GM18517 (cell line): ENCODE measurements at regions not wholly inside any gene's neighbourhood (a gene's known extent, or its start where the extent isn't known, plus 50 kb on each side); places are given as distances from the start of the nearest gene placed in this dataset.

Experiments
- ATAC-seq: cut with Tn5 transposase; IDR thresholded peaks from one replicate; pipeline ENCODE4 v1.9.1; 2021; ENCODE audit warnings: mild to moderate bottlenecking, moderate library complexity; ENCODE audit not compliant: unreplicated experiment

DNA sequence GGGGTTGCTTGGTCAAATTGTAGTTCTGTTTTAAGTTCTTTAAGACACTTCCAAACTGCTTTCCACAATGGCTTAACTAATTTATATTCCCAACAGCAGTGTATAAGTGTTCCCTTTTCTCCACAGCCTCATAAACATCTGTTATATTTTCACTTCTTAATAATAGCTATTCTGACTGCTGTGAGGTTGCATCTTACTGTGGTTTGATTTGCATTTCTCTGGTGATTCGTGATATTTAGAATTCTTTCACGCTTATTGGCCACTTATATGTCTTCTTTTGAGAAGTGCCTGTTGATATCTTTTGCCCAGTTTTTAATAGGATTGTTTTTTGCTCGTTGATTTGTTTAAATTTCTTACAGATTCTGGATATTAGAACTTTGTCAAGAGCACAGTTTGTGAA, 278.6 kb upstream of the ITM2A start:
- peak; percentile 80 for ATAC-seq

DNA sequence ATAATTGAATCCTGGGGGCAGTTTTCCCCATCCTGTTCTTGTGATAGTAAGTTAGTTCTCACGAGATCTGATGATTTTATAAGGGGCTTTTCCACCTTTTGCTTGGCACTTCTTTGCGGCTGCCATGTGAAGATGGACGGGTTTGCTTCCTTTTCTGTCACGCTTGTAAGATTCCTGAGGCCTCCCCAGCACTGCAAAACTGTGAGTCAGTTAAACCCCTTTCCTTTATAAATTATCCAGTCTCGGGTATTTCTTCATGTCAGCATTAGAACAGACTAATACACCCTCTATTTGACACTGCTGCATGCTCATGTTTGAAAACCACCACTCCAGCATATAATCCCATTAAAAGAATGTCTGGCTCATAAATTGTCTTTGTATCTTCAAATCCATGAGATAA, 264.4 kb upstream of the ITM2A start:
- no peak for ATAC-seq

DNA sequence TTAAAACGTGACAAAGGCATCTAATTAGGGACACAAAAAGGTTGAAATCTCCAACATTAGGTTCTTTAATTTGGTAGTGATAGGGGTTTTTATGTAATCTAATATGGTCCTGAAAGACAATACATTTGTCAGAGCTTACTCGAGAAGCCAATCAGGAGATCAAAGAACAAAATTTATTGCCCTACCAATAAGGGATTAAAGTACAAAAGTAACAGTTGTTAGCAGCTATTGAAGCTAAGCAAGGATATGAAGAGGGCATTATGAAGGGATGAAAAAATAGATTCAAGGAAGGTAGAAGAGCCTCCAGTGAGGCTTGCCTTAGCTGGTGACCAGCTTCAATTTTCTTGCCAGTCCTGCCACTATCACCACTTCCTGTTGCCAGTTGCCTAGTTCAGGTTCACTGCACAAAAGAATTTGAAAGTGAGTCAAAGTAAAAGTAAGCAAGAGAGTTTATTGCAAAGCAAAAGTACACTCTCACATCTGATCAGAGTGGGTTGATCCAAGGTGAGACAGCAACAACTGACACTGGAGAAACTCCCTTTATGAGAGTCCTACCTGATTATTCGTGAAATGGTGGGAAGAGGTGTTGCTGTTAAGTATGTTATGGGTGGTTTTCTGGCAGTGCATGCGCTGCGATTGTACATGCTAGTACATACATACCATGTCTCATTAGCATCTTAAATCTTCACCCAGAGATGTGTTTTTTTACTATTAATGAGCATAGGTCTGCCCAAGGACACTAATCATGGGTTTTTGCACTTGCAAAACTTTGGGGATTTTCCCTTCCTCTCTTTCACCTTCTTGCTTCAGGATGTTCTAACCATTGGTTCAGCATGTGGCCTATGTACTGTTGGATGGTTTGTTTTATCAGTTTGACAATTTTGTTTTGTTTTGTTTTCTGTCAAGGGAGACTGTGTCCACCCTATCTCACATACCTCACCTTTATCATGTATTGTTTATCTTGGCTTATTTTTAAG, 263.2 kb upstream of the ITM2A start:
- ATAC-seq: peak; percentile 96

DNA sequence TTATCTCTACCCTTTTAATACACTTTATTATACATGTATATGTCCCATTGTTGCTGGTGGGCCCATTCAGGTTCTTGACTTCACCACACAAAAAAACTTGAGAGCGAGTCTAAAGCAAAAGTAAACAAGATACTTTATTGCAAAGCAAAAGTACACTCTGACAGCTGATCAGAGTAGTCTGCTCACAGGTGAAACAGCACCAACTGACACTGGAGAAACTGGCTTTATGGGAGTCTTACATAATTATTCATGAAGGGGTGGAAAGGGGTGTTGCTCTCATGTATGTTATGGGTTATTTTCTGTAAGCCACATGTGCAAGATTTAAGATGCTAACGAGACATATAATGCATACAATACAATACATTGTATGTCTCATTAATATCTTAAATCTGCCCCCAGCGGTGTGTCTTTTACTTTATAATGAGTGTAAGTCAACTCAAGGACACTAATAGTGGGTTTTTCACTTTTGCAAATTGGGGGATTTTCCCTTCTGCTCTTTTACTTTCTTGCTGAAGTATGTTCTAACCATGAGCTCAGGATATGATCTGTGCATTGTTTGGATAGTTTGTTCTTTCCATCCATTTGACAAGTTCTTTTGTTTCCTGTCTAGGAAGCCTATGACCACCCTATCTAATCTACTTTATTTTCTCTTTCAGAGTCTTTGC, 256.1 kb upstream of the ITM2A start:
- ATAC-seq: no peak

DNA sequence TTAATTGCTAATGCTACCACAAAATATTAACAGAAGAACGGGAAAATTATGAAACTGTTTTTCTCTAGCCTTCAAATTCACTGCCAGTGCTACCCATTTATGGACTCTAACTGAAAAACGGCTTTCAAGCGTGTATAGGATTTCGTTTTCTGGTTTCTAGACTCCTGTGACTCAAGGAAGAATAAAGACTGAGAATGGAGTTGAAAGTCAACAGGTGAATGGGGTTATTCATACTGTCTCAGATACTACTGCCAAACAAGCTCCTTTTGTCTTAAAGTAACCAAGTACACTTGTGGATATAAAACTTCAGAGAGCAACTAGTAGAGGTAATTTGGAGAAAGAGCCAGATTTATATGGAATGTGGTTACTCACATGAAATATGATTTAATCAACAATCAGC, 251.1 kb upstream of the ITM2A start:
- ATAC-seq: no peak

DNA sequence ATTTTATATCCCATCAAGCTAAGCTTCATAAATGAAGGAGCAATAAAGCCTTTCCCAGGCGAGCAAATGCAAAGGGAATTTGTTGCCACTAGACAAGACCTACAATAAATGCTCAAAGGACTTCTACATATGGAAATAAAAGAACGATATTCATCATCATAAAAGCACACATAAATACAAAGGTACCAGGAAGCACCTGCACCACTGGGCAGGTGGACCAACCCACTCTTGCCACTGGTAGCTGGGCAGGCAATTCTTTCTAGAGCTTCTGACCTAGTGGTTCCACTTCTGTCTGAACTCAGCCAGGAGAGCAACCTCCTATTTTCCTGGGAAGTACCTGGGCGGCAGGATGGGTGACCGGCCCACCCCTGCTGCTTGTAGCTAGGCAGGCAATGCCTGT, 237.2 kb upstream of the ITM2A start:
- no peak for ATAC-seq

DNA sequence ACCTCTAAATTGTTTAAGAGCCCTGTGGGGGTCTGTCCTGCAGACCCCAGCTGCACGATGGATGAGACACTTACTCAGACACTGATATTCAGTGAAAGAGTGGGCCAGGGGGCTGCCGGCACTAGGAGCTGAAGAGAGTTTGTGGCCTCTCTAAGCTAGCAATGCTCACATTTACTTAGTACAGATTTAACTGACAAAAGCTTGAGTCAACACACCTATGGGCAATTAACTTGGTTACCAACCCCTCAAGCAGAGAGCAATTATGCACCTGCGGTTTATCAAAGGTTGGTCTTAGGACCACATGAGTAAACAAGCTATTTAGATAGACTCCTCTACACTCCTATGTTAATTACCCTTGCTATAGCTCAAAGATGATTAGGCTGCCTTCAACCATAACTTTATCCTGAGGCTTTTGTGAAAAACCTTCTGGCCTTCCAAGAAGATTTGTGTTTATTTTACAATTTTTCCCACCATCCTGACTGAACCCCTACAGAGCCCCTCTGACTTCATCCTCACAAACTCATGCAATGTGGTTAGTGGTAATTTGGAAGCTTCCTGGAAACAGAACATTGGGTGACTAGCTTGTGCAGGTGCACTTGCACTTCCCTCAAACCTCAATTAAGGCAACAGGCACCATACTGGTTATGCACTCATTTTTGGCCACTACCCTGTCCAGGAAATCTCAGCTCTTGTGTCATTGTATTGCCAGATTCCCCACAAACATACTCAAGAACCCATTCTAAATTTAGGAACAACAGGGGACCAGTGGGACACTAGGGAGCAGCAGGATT, 234.4 kb upstream of the ITM2A start:
- no peak for ATAC-seq

DNA sequence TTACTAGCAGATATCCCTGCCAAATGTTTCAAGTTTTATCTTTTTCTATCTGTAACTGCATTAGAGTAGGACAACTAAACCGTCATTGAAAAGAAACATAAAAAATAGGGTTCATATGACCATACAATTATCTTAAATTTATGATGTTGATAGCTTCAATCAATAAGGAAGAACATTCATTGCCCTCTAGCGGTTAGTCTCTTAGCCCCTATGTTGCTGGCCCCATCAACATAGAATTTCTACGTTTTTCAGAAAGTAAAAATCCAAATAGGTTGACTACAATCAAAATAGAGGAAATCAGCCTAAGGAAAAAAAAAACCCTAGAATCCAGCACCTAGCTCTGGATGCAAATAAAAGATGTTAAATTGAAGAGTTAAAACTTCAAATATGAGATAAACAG, 225.1 kb upstream of the ITM2A start:
- ATAC-seq: no peak

DNA sequence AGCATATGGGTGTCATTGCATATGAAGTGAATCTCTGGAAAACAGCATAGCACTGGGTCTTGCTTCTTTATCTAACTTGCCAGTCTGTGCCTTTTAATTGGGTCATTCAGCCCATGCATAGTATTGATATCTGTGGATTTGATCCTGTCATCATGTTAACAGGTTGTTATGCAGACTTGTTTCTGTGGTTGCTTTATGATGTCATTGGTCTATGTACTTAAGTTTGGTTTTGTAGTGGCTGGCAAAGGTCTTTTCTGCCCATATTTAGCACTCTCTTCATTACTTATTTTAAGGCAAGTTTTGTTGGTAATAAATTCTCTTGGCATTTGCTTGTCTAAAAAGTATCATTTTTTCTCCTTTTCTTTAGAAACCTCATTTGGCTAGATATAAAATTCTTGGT, 221.1 kb upstream of the ITM2A start:
- ATAC-seq: no peak

DNA sequence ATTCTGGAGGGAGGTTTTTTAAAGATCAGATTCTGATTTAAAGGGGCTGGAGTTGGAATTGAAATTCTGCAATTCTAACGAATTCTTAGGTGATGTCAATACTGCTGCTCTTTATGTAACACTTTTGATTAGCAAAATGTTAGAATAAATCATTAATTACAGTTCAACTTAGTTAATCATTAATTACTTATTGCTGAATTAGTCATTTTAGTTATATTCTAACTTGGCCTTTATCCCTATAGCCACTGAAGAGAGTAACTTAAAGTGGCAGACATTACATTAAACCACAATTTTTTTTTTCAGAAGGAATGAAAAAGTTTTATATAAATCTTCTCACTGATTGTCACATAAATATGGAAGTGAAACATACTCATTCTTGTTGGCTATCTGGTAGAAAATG, 206.6 kb upstream of the ITM2A start:
- no peak for ATAC-seq

DNA sequence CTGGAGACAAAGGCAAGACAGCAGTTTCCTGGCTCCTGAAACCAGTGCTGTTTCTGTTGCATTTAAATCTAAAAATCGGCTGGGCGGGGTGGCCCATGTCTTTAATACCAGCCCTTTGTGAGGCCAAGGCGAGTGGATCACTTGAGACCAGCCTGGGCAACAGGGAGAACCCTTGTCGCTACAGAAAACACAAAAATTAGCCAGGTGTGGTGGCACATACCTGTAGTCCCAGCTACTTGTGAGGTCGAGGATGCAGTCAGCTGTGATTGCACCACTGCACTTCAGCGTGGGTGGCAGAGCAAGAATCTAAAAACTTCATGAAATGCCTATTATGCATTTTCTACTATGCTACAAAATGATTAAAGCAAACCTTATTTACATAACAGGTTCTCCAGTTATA, 205.4 kb upstream of the ITM2A start:
- no peak for ATAC-seq

DNA sequence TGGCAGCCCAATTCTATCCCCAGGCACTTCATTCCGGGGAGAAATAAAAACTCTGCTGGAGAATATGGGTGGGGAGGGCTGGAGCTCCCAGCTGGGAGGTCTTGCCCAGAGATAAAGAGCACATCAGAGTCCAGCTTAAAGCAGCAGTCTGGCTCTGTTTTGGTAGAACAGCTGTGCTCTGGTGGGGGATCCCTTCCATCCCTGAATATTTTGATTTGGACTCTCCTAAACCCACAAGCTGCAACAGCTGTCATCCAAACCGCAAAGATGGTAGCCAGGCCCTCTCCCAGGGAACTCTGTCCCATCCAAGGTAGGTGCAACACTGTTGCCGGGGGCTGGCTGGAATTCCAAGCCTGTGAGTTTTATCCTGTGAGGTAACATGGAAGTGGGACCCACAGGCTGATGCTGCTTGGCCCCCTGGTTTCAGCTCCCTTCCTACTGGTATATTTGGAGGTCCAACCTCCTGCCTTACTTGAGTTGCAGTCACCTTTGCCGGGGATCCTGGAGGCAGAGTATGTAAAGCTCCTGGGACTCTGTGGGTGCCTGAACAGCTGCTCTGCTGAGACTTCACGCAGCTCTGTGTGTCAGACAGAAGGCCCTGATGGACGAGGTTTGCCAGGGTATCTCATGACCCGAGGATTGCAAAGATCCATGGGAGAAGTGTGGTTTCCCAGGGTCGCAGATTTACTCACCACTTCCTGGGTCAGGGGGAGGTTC, 203.5 kb upstream of the ITM2A start:
- ATAC-seq: no peak

DNA sequence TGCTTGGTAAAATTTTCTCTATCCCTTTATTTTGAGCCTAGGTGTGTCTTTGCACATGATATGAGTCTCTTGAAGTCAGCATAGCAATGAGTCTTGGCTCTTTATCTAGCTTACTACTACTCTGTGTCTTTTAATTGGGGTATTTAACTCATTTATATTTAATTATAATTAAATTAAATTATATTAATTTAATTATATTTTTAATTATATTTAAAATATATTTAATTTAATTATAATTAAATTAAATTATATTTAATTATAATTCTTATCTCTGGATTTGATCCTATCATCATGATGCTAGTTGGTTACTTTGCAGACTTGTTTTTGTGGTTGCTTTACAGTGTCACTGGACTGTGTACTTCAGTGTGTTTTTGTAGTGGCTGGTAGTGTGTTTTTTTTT, 201.2 kb upstream of the ITM2A start:
- no peak for ATAC-seq

DNA sequence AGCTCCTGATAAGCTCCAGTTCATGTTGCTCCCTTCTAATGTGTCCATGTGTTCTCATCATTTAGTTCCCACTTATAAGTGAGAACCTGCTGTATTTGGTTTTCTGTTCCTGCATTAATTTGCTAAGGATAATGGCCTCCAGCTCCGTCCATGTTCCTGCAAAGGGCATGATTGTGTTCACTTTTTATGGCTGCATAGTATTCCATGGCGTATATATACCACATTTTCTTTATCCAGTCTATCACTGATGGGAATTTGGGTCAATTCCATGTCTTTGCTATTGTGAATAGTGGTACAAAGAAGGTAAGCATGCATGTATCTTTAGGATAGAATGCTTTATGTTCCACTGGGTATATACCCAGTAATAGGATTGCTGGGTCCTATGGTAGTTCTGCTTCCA, 197.2 kb upstream of the ITM2A start:
- no peak for ATAC-seq

DNA sequence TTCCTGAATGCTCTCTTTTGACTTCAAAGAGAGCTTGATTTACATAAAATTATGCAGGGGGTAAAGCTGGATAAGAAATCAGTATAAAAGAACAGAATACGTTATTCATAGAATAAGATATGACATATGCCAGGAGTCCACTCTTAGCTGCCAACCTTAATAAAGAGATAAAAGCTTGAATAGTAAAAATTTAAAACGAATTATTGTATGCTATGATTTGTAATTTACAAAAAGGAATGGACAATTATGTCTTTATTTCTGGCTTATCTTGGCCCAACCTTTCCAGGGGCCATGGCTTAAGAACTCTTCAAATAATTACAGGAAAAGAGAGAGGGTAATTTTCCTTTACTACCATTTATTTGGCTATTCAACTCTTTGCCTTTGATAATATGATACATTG, 192.2 kb upstream of the ITM2A start:
- ATAC-seq: no peak

DNA sequence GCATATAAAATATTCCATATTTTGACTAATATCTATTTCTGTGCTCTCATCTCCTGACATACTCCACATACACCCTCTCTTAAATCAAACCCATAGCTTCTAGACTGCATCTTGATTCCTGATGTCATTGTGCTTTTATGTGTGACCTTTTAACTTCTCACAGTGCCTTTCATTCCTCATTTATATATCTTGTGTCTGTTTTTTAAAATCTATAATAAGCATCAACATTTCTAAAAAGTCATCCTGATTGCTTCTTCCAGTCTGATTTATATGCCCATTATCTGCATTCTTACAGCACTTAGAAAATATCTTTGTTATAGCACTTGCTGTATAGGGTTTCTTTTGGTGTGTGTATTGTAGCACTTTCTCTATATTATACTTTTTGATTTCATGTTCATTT, 190.1 kb upstream of the ITM2A start:
- no peak for ATAC-seq

DNA sequence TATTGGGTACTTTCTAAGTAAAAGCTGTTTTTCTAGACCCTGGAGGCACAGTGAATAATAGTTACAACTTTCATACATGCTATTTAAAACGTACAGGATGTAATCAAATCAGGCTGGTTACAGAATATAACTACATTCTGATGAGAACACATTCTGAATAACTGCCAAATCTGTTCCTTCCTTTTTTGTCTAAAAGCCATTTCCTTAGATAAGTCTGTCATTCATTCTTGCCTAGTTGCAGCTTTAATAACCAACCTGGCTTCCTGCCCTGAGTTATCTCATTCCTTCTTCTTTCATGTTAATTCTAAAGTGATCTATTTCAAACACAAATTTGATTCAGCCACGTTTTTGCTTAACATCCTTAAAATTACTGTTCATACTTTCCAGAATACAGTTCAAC, 189.7 kb upstream of the ITM2A start:
- no peak for ATAC-seq

DNA sequence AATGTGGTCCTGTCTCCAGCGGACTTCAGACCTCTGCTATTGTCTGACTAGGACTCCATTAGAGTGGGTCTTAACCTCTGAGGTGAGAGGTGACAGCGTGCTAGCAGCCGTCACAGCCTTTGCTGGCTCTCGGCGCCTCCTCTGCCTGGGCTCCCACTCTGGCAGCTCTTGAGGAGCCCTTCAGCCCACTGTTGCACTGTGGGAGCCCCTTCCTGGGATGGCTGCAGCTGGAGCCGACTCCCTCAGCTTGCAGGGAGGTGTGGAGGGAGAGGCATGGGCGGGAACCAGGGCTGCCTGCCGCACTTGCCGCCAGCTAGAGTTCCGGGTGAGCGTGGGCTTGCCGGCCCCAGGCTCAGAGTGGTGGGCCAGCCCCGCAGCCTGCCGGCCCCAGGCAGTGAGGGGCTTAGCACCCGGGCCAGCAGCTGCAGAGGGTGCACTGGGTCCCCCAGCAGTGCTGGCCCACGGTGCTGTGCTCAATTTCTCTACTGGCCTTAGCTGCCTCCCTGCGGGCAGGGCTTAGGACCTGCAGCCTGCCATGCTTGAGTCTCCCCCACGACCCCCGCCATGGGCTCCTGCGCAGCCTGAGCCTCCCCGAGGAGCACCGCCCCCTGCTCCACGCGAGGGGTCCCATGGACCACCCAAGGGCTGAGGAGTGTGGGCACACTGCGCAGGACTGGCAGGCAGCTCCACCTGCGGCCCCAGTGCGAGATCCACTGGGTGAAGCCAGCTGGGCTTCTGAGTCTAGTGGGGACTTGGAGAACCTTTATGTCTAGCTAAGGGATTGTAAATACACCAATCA, 163.4 kb upstream of the ITM2A start:
- no peak for ATAC-seq

DNA sequence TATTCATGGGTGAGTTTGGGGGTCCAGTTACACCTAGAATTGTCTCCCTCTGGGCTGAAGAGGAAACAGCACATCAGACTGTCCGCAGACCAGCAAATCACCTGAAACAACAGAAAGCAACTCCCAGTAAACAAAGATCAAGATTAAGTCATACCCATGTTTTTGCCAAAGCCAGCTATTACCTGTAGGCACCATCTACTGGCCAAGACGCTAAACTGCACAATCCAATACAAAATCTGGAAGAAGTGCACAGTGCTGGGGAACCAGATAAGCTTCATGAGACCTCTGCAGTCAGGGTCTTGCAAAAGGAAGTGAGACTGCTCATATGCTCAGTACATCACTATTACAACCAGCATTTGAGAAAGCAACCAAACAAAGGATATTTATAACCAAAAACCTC, 157.5 kb upstream of the ITM2A start:
- ATAC-seq: no peak

DNA sequence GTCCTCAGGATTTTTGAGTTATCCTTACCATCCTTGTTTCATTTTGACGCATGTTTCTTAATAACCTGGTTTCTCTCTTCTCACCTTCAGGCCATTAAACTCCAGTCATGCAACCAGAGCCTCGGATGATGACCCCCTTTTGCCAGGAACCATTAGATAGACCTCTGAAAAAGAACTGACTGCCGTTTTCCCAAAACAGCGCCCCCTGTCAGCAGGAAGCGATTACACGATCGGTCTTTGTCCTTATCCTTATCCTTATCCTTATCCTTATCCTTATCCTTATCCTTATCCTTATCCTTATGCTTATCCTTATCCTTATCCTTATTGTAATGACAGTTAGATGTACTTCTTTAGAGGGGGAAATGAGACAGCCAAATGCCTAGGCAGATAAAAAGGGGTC, 148.4 kb upstream of the ITM2A start:
- no peak for ATAC-seq
